BJ (cell line): ENCODE measurements at regions not wholly inside any gene's neighbourhood (a gene's known extent, or its start where the extent isn't known, plus 50 kb on each side); places are given as distances from the start of the nearest gene placed in this dataset.

ENCODE experiments used
- CTCF ChIA-PET: fragments of 350-600 bp; formaldehyde crosslinking; extraction: SDS; loops from one replicate; lab custom pipeline; 2021; ENCODE audit warnings: antibody characterized with exemption, inconsistent platforms; lab: Yijun Ruan, JAX
- POLR2A ChIA-PET: fragments of 300-600 bp; sonication (Branson Sonifier 250); formaldehyde crosslinking; extraction: SDS; loops from one replicate; lab custom pipeline; 2021; ENCODE audit warnings: antibody characterized with exemption; lab: Charles Lee
- DNase-seq: peaks from one replicate; pipeline ENCODE4 v3.0.0-alpha.2; 2011; ENCODE audit warnings: low read depth
- H3K27me3 ChIP-seq: 2 replicates; pipeline ENCODE4 v1.6.0; 2011; ENCODE audit warnings: low read length; ENCODE audit not compliant: control insufficient read depth, insufficient read depth
- H3K36me3 ChIP-seq: 2 replicates; pipeline ENCODE4 v1.5.1; 2011; ENCODE audit warnings: low read length; ENCODE audit not compliant: control insufficient read depth, insufficient read depth
- H3K4me3 ChIP-seq: 2 replicates; pipeline ENCODE4 v1.5.1; 2011; ENCODE audit warnings: low read depth, mild to moderate bottlenecking, control low read depth, low read length
- CTCF ChIP-seq: IDR thresholded peaks from 2 replicates; pipeline ENCODE4 v1.5.1; 2011; ENCODE audit warnings: low read depth, mild to moderate bottlenecking, control low read depth, inconsistent platforms, low read length, moderate library complexity; ENCODE audit not compliant: insufficient read depth

GRCh38 chr10:10490581-10490980 lies 527.1 kb upstream of the CELF2 start:
- Histone ChIP-seq H3K4me3 (no peak overlapping the region), H3K27me3 (no peaks in the 10 kb centered on the region), H3K36me3 (no peaks in the 10 kb centered on the region)
- no peak for DNase-seq
- TF ChIP-seq CTCF, result no peak
- CTCF ChIA-PET, result no interaction called here
- POLR2A ChIA-PET, result no interaction called here

GRCh38 chr10:10492420-10492819 lies 525.3 kb upstream of the CELF2 start:
- POLR2A ChIA-PET, result no interaction called here
- TF ChIP-seq CTCF, result no peak
- no peak overlapping the region for H3K4me3 ChIP-seq
- CTCF ChIA-PET, result no interaction called here
- H3K27me3 ChIP-seq, result no peaks in the 10 kb centered on the region
- H3K36me3 ChIP-seq, result no peaks in the 10 kb centered on the region
- no peak for DNase-seq

DNA sequence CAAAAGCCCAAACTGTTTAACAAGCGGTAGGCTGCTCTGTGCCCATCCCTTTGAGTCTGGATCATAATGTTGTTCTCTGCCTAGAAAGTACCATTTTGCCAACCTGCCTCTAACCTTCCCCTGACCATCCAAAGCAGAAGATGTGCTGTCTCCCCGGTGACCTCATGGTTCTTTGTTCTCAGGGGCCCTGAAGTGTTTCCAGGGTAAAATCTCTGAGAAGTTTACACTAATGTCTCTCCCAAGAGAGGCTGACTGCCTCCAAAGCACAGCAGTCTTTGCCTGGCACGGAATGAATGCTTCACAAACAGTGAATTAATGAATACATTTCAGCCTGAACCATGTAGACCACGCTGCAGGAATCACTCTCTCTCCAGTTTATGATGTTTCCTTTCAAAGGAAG lies 523.8 kb upstream of the CELF2 start:
- Histone ChIP-seq H3K36me3 (no peaks in the 10 kb centered on the region), H3K27me3 (no peaks in the 10 kb centered on the region), H3K4me3 (no peak overlapping the region)
- ChIA-PET CTCF (no interaction called here), POLR2A (no interaction called here)
- no peak for TF ChIP-seq CTCF
- DNase-seq, result no peak

- H3K36me3 ChIP-seq, result no peaks in the 10 kb centered on the region
- TF ChIP-seq CTCF, result no peak
- DNase-seq, result no peak
- H3K4me3 ChIP-seq, result no peak overlapping the region
- CTCF ChIA-PET, result interaction anchor here (1.2 kb wide), 2 partner anchors 11 to 20 kb away, joined by 3 to 4 read pairs; no protein-coding TSS in a partner anchor
- H3K27me3 ChIP-seq, result no peaks in the 10 kb centered on the region
- POLR2A ChIA-PET, result no interaction called here
Observed at GRCh38 chr10:10497245-10497644, 520.4 kb upstream of the CELF2 start.

- H3K36me3 ChIP-seq, result no peaks in the 10 kb centered on the region
- TF ChIP-seq CTCF, result no peak
- no peak overlapping the region for H3K4me3 ChIP-seq
- H3K27me3 ChIP-seq, result no peaks in the 10 kb centered on the region
- DNase-seq, result no peak
- CTCF ChIA-PET, result interaction anchor here (1.4 kb wide), 1 partner anchor 9 kb away, joined by 3 read pairs; no protein-coding TSS in a partner anchor
- POLR2A ChIA-PET, result no interaction called here
Observed at GRCh38 chr10:10498781-10499180, 518.9 kb upstream of the CELF2 start.
